ENCODE measurements at regions not wholly inside any gene's neighbourhood (a gene's known extent, or its start where the extent isn't known, plus 50 kb on each side); places are given as distances from the start of the nearest gene placed in this dataset.

DNA sequence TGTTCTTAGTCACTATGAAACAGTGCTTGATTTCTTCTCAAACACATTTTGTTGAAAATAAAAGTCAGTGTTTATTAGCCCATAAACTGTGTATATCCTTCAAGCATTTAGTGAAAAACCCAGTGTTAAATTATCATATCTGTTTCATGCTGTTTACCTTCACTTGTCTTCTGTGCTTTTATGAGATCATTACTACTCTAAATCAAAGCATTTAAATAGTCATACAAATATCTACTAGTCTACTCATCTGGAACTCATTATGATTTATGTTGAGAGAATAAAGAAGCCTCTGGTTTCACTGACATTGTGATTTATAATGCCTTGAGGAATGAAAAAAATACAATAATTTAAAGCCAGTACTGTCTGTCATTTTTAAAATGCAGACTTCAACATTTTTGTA, 366.5 kb downstream of the SLCO4C1 start:
- no peak for TF ChIP-seq CTCF (IDR thresholded peaks at IDR 0.05; ENCODE audit: low read depth, low read length, missing input control)
- no peak for TF ChIP-seq MAX (IDR thresholded peaks at IDR 0.05)
- TF ChIP-seq SP1 (IDR thresholded peaks at IDR 0.05) = no peak
- no peak for TF ChIP-seq ATF3 (IDR thresholded peaks at IDR 0.05)
- TF ChIP-seq JUND (IDR thresholded peaks at IDR 0.05) = no peak
- TF ChIP-seq YY1 (IDR thresholded peaks at IDR 0.05) = no peak

Measured in liver (tissue), 3 donors.